GM21381 (cell line): ENCODE measurements at regions not wholly inside any gene's neighbourhood (a gene's known extent, or its start where the extent isn't known, plus 50 kb on each side); places are given as distances from the start of the nearest gene placed in this dataset.

ENCODE experiments used
- ATAC-seq: cut with Tn5 transposase; IDR thresholded peaks from one replicate; pipeline ENCODE4 v1.9.1; 2021; ENCODE audit warnings: mild to moderate bottlenecking, moderate library complexity; ENCODE audit not compliant: unreplicated experiment

DNA sequence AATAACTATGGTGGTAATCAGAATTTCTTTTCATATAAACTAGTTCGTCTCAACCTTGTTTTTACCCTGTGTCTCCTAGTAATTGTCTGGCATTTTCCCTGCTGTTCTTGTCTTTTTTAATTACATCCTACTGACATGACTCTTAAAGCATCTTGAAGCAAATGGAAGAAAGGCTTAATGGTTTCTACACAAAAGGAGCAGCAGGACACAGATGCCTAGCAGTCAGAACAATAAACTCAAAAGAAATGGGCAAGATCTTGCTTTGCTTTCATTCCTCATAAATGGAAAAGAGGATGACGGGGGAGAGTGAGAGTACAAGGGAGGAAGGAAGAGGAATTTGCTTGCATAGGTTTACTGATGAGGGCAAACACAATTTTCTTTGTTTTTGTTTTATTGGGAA, 293.2 kb upstream of the EMCN start:
- ATAC-seq, result no peak

GRCh38 chr4:100809506-100809905, 291.7 kb upstream of the EMCN start:
- ATAC-seq, result no peak

GRCh38 chr4:100806988-100807387, 289.2 kb upstream of the EMCN start:
- no peak for ATAC-seq

GRCh38 chr4:100805538-100805937, 287.7 kb upstream of the EMCN start:
- ATAC-seq, result no peak

- no peak for ATAC-seq
Measured at GRCh38 chr4:100804576-100805360, 286.9 kb upstream of the EMCN start.

DNA sequence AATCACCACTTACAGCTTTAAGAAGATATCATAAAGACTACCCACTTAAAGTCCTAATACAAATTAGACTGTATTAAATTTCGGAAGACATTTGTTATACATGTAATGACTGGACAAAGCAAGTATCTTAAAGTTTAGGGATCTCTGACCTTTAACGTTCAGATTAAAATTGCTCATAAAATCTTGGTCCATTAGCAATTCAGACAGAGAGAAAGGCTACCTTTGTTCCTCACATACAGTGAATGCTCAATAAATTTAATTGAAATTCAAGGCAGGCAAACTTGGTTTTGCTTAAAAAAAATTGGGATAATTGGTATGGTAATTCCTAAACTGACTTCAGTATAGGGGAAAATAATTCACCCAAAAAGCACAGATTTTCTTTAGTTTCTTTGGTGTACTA, 285.9 kb upstream of the EMCN start:
- ATAC-seq, result no peak

GRCh38 chr4:100799761-100800539, 282.1 kb upstream of the EMCN start:
- ATAC-seq, result no peak

- ATAC-seq, result no peak
Measured at GRCh38 chr4:100797791-100798190, 280.0 kb upstream of the EMCN start.

DNA sequence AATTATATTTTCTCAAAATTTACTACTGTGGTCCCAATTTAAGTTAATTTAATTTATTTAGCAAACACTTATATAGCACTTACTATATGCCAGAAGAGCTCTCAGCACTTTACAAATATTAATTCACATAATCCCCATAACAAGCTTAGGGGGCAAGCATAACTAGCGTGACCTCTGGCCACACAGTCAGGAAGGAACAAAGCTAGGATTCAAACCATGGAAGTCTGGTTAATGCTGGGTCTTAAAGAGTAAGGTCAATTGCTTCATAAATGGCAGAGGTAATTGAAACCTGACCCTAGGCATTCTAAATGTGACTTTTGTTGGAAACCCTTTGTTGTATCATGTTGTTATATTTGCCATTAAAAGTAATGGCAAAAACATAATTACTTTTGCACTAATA, 279.5 kb upstream of the EMCN start:
- no peak for ATAC-seq

- ATAC-seq, result no peak
Measured at GRCh38 chr4:100796332-100796731, 278.5 kb upstream of the EMCN start.

DNA sequence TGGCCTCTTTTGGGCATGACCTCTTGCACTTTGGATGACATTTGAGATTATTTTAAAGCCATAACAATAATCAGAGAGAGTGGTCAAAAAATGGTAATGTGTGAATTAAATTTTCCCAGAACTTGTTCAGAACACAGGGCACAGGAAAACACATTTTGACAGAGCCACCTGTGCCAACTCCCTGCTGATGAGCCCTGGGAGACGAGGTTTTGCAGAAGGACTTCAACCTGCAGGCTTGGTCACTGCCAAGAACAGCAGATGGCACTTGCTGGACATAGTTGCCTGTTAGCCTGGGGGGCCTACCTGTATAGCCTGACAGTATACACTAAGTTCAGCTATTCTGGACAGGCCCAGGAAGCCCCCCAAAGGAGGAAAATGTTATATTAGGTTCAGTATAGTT, 277.8 kb upstream of the EMCN start:
- ATAC-seq, result no peak

GRCh38 chr4:100790836-100791615, 273.2 kb upstream of the EMCN start:
- no peak for ATAC-seq

GRCh38 chr4:100789991-100790390, 272.2 kb upstream of the EMCN start:
- ATAC-seq, result no peak

DNA sequence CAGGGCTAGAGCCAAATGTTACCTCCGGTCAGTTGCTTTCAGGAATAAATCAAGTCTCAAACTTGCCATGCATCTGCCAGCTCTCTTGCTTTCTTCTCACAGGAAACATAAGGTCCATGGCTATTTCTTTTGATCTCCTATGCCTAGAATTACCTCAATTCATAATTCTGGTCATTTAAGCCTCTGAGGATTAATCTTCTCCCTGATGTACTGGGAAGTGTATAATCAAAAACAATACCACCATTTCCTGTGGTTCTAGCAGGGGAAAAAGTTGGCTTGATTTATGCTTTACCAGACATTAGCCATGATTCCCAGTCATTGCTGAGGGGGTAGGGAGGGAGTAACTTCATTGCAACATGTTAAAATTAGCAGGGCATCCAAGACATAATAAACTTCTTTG, 268.7 kb upstream of the EMCN start:
- no peak for ATAC-seq

GRCh38 chr4:100782356-100782755, 264.5 kb upstream of the EMCN start:
- ATAC-seq, result no peak

GRCh38 chr4:100781435-100781834, 263.6 kb upstream of the EMCN start:
- no peak for ATAC-seq

DNA sequence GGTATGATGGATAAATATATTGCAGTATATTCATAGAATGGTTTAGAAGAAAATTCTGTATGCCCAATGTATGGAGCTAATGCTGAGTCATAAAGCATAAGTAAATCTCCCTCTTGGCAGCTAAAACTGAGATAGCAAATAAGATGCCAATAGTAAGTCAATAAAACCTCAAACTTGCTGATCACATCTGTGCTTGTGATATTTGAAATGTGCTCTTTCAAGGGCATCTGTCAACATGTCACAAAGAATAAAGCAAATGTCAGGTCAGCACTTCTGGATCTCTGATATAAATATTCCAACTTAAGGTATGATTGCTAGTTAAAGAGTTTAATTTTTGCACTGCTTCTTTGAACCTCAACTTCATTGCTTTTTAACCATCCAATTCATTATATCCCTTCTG, 262.3 kb upstream of the EMCN start:
- ATAC-seq, result no peak

- ATAC-seq, result no peak
Measured at GRCh38 chr4:100778431-100778830, 260.6 kb upstream of the EMCN start.

DNA sequence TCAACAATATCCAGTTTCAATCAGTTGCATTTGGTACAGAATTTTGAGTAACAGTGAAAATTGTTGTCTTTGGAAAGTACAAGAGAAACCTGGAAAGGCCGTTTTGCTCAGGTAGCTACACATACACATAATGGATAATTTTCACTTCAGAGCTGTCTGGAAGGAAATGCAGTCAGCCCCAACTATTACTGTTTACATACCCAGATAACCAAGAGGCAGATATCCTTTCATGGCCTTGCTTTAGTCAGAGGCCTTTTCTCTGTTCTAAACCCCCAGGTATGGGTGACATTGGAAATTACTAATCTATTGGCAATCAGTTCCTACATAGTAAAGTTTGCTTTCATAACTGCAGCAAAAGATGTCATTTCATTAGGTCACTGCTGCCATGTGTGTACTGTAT, 244.9 kb upstream of the EMCN start:
- ATAC-seq, result no peak

GRCh38 chr4:100754751-100755150, 236.9 kb upstream of the EMCN start:
- no peak for ATAC-seq

DNA sequence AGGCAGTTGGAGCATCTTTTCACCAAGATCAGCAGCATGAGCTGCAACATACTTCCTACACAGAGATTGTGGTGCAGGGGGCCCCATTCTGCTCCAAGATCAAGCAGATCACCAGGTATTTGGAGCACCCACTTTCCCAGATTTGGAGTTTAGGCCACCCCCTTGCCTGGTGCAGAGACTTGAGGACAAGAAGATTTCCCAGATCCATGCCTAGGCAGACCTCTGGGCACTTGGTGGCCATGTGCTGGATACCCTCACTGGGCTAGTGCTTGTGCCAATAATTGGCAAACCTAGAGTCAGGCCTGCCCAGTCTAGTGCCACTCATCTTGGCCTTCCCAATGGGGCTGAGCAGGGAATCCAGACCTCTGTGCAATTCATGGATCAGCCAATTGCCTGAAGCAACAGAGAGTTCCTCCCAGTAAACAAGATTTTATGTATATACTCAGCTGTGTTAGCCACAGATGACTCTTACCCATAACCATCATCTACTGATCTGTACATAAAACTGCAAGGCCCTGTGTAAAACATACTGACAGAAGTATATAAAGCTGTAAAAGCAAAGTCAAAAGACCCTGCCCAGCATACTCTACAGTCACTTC, 228.4 kb upstream of the EMCN start:
- ATAC-seq, result no peak
